Choroid plexus epithelial cell (primary cell): ENCODE measurements at regions not wholly inside any gene's neighbourhood (a gene's known extent, or its start where the extent isn't known, plus 50 kb on each side); places are given as distances from the start of the nearest gene placed in this dataset.

Experiments used
- DNase-seq: peaks from one replicate; pipeline ENCODE4 v3.0.0-alpha.2; 2010; ENCODE audit warnings: low read depth
- H3K4me3 ChIP-seq: 2 replicates; pipeline ENCODE4 v1.5.1; 2011; ENCODE audit warnings: low read depth, mild to moderate bottlenecking, control low read depth, low read length, moderate library complexity
- CTCF ChIP-seq: conservative IDR thresholded peaks from 2 replicates; pipeline ENCODE4 v1.5.1; 2011; ENCODE audit warnings: low read depth, mild to moderate bottlenecking, control low read depth, inconsistent platforms, low read length, moderate library complexity

GRCh38 chr18:32566960-32567359 lies 96.3 kb upstream of the GAREM1 start:
- DNase-seq, result no peak
- no peak overlapping the region for H3K4me3 ChIP-seq
- TF ChIP-seq CTCF, result no peak

DNA sequence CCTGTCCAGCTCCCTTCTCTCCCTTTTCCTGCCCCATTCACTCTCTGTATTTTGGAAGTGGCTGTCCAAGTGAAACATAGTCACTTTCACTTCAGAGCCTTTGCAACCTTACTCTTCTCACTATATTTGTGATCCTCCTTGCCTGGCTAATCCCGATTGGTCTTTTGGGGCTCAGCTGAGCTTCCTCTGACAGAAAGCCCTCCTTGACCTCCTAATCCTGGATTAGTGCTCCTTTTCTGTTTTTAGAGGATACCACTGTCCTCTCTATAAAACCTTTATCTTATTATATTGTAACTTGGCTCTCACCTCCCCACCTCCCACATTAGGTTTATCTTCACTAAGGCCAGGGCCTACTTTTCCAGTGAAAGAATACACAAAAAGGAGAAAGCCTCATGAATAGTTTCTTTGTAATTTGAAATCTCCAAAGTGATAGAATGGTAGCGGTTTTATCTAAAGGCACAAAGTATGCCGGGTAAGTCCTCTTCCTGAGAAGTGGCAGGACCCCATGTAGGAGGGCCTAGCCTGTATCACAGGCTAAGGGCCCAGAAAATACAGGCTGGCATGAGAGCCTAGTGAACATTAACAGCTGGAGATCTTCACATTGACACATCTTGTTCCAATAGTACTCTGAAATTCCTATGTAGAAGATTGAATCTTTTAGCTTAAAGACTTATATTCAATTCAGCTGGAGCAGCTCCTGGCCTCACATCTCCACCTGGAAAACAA lies 83.1 kb upstream of the GAREM1 start:
- no peak overlapping the region for H3K4me3 ChIP-seq
- no peak for TF ChIP-seq CTCF
- no peak for DNase-seq

- H3K4me3 ChIP-seq, result no peak overlapping the region
- TF ChIP-seq CTCF, result no peak
- DNase-seq, result no peak
Measured at GRCh38 chr18:32553174-32553573, 82.5 kb upstream of the GAREM1 start.

- peak; percentile 90 for DNase-seq
- no peak overlapping the region for H3K4me3 ChIP-seq
- peak; percentile 84 for TF ChIP-seq CTCF
Measured at GRCh38 chr18:32552421-32553030, 81.8 kb upstream of the GAREM1 start.

DNA sequence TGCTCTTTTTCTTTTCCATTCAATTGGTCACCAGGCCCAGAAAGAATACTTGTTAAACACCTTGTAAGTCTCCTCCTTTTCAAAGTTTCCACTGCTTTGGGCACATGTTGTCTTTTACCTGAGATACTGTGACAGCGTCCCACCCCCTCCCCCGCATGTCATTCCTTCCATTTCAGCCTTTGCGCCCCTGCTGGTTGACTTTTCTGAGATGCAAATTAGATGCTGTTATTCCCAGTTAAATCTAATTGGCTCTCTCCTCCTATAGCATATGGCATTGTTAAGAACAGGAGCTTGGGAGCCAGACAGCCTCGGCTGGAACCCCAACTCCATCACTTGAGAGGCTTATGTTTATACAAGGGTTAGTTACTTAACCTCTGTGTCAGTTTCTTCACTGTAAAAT lies 80.3 kb upstream of the GAREM1 start:
- peak; percentile 13 for DNase-seq
- peak; percentile 50 for TF ChIP-seq CTCF
- H3K4me3 ChIP-seq, result no peak overlapping the region

GRCh38 chr18:32549248-32550110 lies 78.8 kb upstream of the GAREM1 start:
- DNase-seq, result peak; percentile 73
- peak; percentile 88 for TF ChIP-seq CTCF
- H3K4me3 ChIP-seq, result no peak overlapping the region
